Endothelial cell of umbilical vein (primary cell): ENCODE measurements at regions not wholly inside any gene's neighbourhood (a gene's known extent, or its start where the extent isn't known, plus 50 kb on each side); places are given as distances from the start of the nearest gene placed in this dataset.
A peak's percentile ranks its signal among the peaks of the same experiment; 100 is the strongest.

Source experiments
- BruUV-seq: library from RNA; stranded (reverse); fragments of 400-500 nt; replicated peaks from 2 replicates; lab custom pipeline; 2021; lab: Mats Ljungman, UMichigan
- CTCF ChIA-PET: fragments of 300-600, 350-600 bp; sonication (Branson Sonifier 250); formaldehyde crosslinking; loops from one replicate; lab custom pipeline; 2021; ENCODE audit warnings: antibody characterized with exemption, inconsistent platforms; lab: Charles Lee
- POLR2A ChIA-PET: fragments of 300-600, 350-600 bp; sonication (Branson Sonifier 250); formaldehyde crosslinking; loops from one replicate; lab custom pipeline; 2021; ENCODE audit warnings: antibody characterized with exemption, inconsistent platforms; lab: Charles Lee
- DNase-seq: peaks from one replicate; pipeline ENCODE4 v3.0.0-alpha.2; 2011; ENCODE audit warnings: low read depth, low spot score
- FAIRE-seq: peaks from 2 replicates; lab custom pipeline; 2011; peaks lifted over from hg19 to GRCh38; lab: Jason Lieb, UNC
- H2AFZ ChIP-seq: 2 replicates; pipeline ENCODE4 v1.6.0; 2012; ENCODE audit warnings: low read depth, low read length, control low read depth, inconsistent platforms
- H3K27ac ChIP-seq: 2 replicates; pipeline ENCODE4 v1.5.1; 2011; ENCODE audit warnings: low read depth, mild to moderate bottlenecking, control low read depth, low read length, moderate library complexity; ENCODE audit not compliant: insufficient read depth
- H3K27me3 ChIP-seq, 2 experiments: 2 replicates each; pipeline versions ENCODE4 v1.6.0 to v1.6.1; 2011; ENCODE audit warnings: low read length in 2 of 2, mixed read lengths in 1 of 2; ENCODE audit not compliant: control insufficient read depth in 2 of 2, insufficient read depth in 2 of 2
- H3K36me3 ChIP-seq, 2 experiments: 2 replicates in 1 of 2; 3 replicates in 1 of 2; pipeline ENCODE4 v1.5.1; 2011; ENCODE audit warnings: low read length in 2 of 2, mild to moderate bottlenecking in 1 of 2, moderate library complexity in 1 of 2; ENCODE audit not compliant: control insufficient read depth in 2 of 2, insufficient read depth in 2 of 2; ENCODE audit errors: extremely low read depth in 1 of 2
- H3K4me1 ChIP-seq: 3 replicates; pipeline ENCODE4 v1.5.1; 2011; ENCODE audit warnings: mild to moderate bottlenecking, low read length; ENCODE audit not compliant: control insufficient read depth, insufficient read depth; ENCODE audit errors: extremely low read depth
- H3K4me2 ChIP-seq: 2 replicates; pipeline ENCODE4 v1.6.1; 2011; ENCODE audit warnings: low read length, control low read depth, mixed read lengths; ENCODE audit not compliant: insufficient read depth
- H3K4me3 ChIP-seq, 3 experiments: fragments of 200-600 bp in 1 of 3; sonication (generic), shearing (Covaris generic) in 1 of 3; replicated peaks in 1 of 3; 2 replicates each; pipeline ENCODE4 v1.5.1; 2011 to 2016; ENCODE audit warnings: control low read depth in 3 of 3, low read length in 3 of 3, mild to moderate bottlenecking in 2 of 3, inconsistent platforms in 1 of 3, low read depth in 1 of 3, moderate library complexity in 1 of 3; ENCODE audit not compliant: insufficient read depth in 1 of 3
- H3K79me2 ChIP-seq: 2 replicates; pipeline ENCODE4 v1.6.0; 2012; ENCODE audit warnings: low read length, inconsistent platforms; ENCODE audit not compliant: control insufficient read depth, insufficient read depth
- H3K9ac ChIP-seq: replicated peaks from 2 replicates; pipeline ENCODE3; 2011; ENCODE audit warnings: low read length, control low read depth; ENCODE audit not compliant: insufficient read depth; ENCODE audit errors: extremely low read depth
- H3K9me1 ChIP-seq: replicated peaks from 3 replicates; pipeline ENCODE4 v1.6.0; 2011; ENCODE audit warnings: mild to moderate bottlenecking, low read length; ENCODE audit not compliant: control insufficient read depth, insufficient read depth; ENCODE audit errors: extremely low read depth
- H3K9me3 ChIP-seq: replicated peaks from 2 replicates; pipeline ENCODE4 v1.5.1; 2012; ENCODE audit warnings: low read length, inconsistent platforms; ENCODE audit not compliant: control insufficient read depth, insufficient read depth
- H4K20me1 ChIP-seq: replicated peaks from 2 replicates; pipeline ENCODE3; 2011; ENCODE audit warnings: mild to moderate bottlenecking, low read length; ENCODE audit not compliant: control insufficient read depth, insufficient read depth; ENCODE audit errors: extremely low read depth
- CTCF ChIP-seq, 2 donors: IDR thresholded peaks; 1 replicate in 1 of 2; 2 replicates in 1 of 2; pipeline ENCODE4 v1.5.1; 2011; ENCODE audit warnings: low read length in 2 of 2, mild to moderate bottlenecking in 2 of 2, moderate library complexity in 2 of 2, control low read depth in 1 of 2, inconsistent platforms in 1 of 2, low read depth in 1 of 2; ENCODE audit not compliant: insufficient read depth in 1 of 2; ENCODE audit errors: extremely low read depth in 1 of 2
- EZH2 ChIP-seq: IDR thresholded peaks from 2 replicates; pipeline ENCODE4 v1.6.1; 2012; ENCODE audit warnings: borderline replicate concordance, low read depth, mild to moderate bottlenecking, moderate library complexity, low read length, inconsistent platforms; ENCODE audit not compliant: severe bottlenecking
- FOS ChIP-seq: IDR thresholded peaks from 2 replicates; pipeline ENCODE4 v1.6.1; 2011; ENCODE audit warnings: mild to moderate bottlenecking, low read length, moderate library complexity, borderline replicate concordance; ENCODE audit not compliant: insufficient read depth
- GATA2 ChIP-seq: IDR thresholded peaks from 2 replicates; pipeline ENCODE4 v1.7.0; 2011; ENCODE audit warnings: low read depth, mild to moderate bottlenecking, moderate library complexity, mixed read lengths, low read length; ENCODE audit not compliant: insufficient read length, insufficient read depth
- JUN ChIP-seq: IDR thresholded peaks from 2 replicates; pipeline ENCODE4 v1.6.1; 2011; ENCODE audit warnings: borderline replicate concordance, low read depth; ENCODE audit not compliant: insufficient read length, insufficient read depth
- MAX ChIP-seq: IDR thresholded peaks from 2 replicates; pipeline ENCODE4 v1.6.1; 2011; ENCODE audit not compliant: insufficient read depth, insufficient read length
- MYC ChIP-seq: IDR thresholded peaks from one replicate; pipeline ENCODE4 v1.6.1; 2011; ENCODE audit warnings: mild to moderate bottlenecking, low read depth, low read length
- POLR2A ChIP-seq: IDR thresholded peaks from 2 replicates; pipeline ENCODE4 v1.6.1; 2012; ENCODE audit warnings: low read depth, mild to moderate bottlenecking, control low read depth, low read length
- POLR2AphosphoS5 ChIP-seq: IDR thresholded peaks from 2 replicates; pipeline ENCODE4 v1.6.1; 2012; ENCODE audit warnings: low read depth, mild to moderate bottlenecking, control low read depth, low read length, moderate library complexity; ENCODE audit not compliant: insufficient read depth
- dilution Hi-C: fragments of 300-500 bp; cut with MboI; formaldehyde crosslinking; loops from one replicate; pipeline ENCODE4 v1.15.0; 2019; ENCODE audit warnings: low sequenced_read_pairs; ENCODE audit not compliant: extremely low pct_ligation_motif_present
- intact Hi-C: fragments of 100-400 bp; cut with micrococcal nuclease; formaldehyde crosslinking; loops from one replicate; pipeline ENCODE4 v1.10.0; 2022

- POLR2A ChIA-PET = interaction anchor here (1.3 to 1.4 kb wide), 3 partner anchors 24 to 682 kb away, joined by 3 to 4 read pairs (median 3); no protein-coding TSS in a partner anchor
- Histone ChIP-seq H3K4me1 (peaks cover 26% of the 10 kb centered on the region), H2AFZ (peak overlapping the region; percentile 20), H3K4me2 (peak overlapping the region; percentile 60), H3K9me1 (no peaks in the 10 kb centered on the region), H3K4me3 (no peak overlapping the region), H3K27ac (peak overlapping the region; percentile 95), H3K36me3 (no peaks in the 10 kb centered on the region), H3K79me2 (no peaks in the 10 kb centered on the region), H3K27me3 (no peaks in the 10 kb centered on the region), H3K9me3 (no peaks in the 10 kb centered on the region), H3K9ac (peak overlapping the region; percentile 69), H4K20me1 (no peaks in the 10 kb centered on the region)
- dilution Hi-C loops (no loop called here), intact Hi-C loops (loop anchor here (1.0 to 5.0 kb wide), 15 partner anchors 62 to 987 kb away; no protein-coding TSS in a partner anchor)
- DNase-seq (no peak), FAIRE-seq (peak; percentile 59)
- CTCF ChIA-PET = interaction anchor here (0.6 to 2.0 kb wide), 17 partner anchors 10 to 668 kb away, joined by 3 to 13 read pairs (median 3); no protein-coding TSS in a partner anchor
- TSS peak; percentile 79 for BruUV-seq
- TF ChIP-seq POLR2AphosphoS5 = no peak
- TF ChIP-seq EZH2 = no peak
- TF ChIP-seq FOS = no peak
- TF ChIP-seq POLR2A = no peak
- TF ChIP-seq MYC = no peak
- TF ChIP-seq MAX = no peak
- TF ChIP-seq CTCF (IDR thresholded peaks at IDR 0.05; ENCODE audit: extremely low read depth in 1 of 2, insufficient read depth in 1 of 2, low read depth in 1 of 2, low read length in 2 of 2) = no peak
- no peak for TF ChIP-seq GATA2
- TF ChIP-seq JUN = no peak
Measured at GRCh38 chr18:56083523-56084287, 495.7 kb upstream of the TCF4 start.
